ENCODE measurements at regions not wholly inside any gene's neighbourhood (a gene's known extent, or its start where the extent isn't known, plus 50 kb on each side); places are given as distances from the start of the nearest gene placed in this dataset.

GRCh38 chr12:60672949-60673348, 1077.1 kb downstream of the SLC16A7 start (continued):
- TF ChIP-seq MAFK (IDR thresholded peaks at IDR 0.05; ENCODE audit: low read depth, low read length): no peak
- TF ChIP-seq RNF2 (IDR thresholded peaks at IDR 0.05; ENCODE audit: borderline replicate concordance, low read depth, low read length, missing control alignments, poor library complexity, severe bottlenecking): no peak
